Neuronal stem cell (in vitro differentiated cells): ENCODE measurements at regions not wholly inside any gene's neighbourhood (a gene's known extent, or its start where the extent isn't known, plus 50 kb on each side); places are given as distances from the start of the nearest gene placed in this dataset.

Experiments
- DNase-seq: peaks from one replicate; pipeline ENCODE4 v3.0.0-alpha.2; 2013; ENCODE audit warnings: low spot score
- H2AFZ ChIP-seq: one replicate; pipeline ENCODE4 v1.6.1; 2013; ENCODE audit warnings: mild to moderate bottlenecking, low read length, inconsistent platforms
- H2AK5ac ChIP-seq: 2 replicates; pipeline ENCODE4 v1.6.1; 2013; ENCODE audit warnings: low read depth, mild to moderate bottlenecking, inconsistent platforms, low read length, moderate library complexity, mixed read lengths
- H2BK120ac ChIP-seq: 2 replicates; pipeline ENCODE4 v1.6.1; 2013; ENCODE audit warnings: low read depth, mild to moderate bottlenecking, inconsistent platforms, low read length, moderate library complexity, mixed read lengths
- H2BK12ac ChIP-seq: one replicate; pipeline ENCODE4 v1.6.1; 2013; ENCODE audit warnings: low read length, inconsistent platforms
- H2BK15ac ChIP-seq: 2 replicates; pipeline ENCODE4 v1.6.1; 2013; ENCODE audit warnings: mild to moderate bottlenecking, low read length, inconsistent platforms, mixed read lengths
- H2BK5ac ChIP-seq: one replicate; pipeline ENCODE4 v1.6.1; 2013; ENCODE audit warnings: inconsistent platforms, mild to moderate bottlenecking, low read length, moderate library complexity
- H3K14ac ChIP-seq: one replicate; pipeline ENCODE4 v1.6.1; 2013; ENCODE audit warnings: low read length, inconsistent platforms
- H3K18ac ChIP-seq: 2 replicates; pipeline ENCODE4 v1.6.1; 2013; ENCODE audit warnings: low read length, inconsistent platforms
- H3K23ac ChIP-seq: 2 replicates; pipeline ENCODE4 v1.6.1; 2013; ENCODE audit warnings: low read depth, mild to moderate bottlenecking, mixed read lengths, low read length, inconsistent platforms; ENCODE audit not compliant: poor library complexity
- H3K27ac ChIP-seq: replicated peaks from 3 replicates; pipeline ENCODE4 v1.5.1; 2013; ENCODE audit warnings: low read length, inconsistent platforms
- H3K27me3 ChIP-seq, 3 experiments: 2 replicates each; pipeline ENCODE4 v1.6.1; 2013; ENCODE audit warnings: low read length in 3 of 3, mild to moderate bottlenecking in 2 of 3, inconsistent platforms in 1 of 3, low read depth in 1 of 3, mixed read lengths in 1 of 3, moderate library complexity in 1 of 3; ENCODE audit not compliant: control insufficient read depth in 3 of 3, insufficient read depth in 3 of 3
- H3K36me3 ChIP-seq, 2 donors: replicated peaks in 1 of 2; 2 replicates each; pipeline ENCODE4 v1.6.1; 2013; ENCODE audit warnings: low read length in 2 of 2; ENCODE audit not compliant: control insufficient read depth in 2 of 2, insufficient read depth in 2 of 2
- H3K4ac ChIP-seq: 2 replicates; pipeline ENCODE4 v1.6.1; 2013; ENCODE audit warnings: inconsistent platforms, mild to moderate bottlenecking, low read length, moderate library complexity
- H3K4me1 ChIP-seq, 2 donors: 1 replicate in 1 of 2; 2 replicates in 1 of 2; pipeline ENCODE4 v1.6.1; 2013; ENCODE audit warnings: low read length in 2 of 2, low read depth in 1 of 2; ENCODE audit not compliant: control insufficient read depth in 2 of 2, insufficient read depth in 1 of 2
- H3K4me2 ChIP-seq: one replicate; pipeline ENCODE4 v1.6.1; 2013; ENCODE audit warnings: mild to moderate bottlenecking, low read length, inconsistent platforms; ENCODE audit not compliant: insufficient read depth, poor library complexity, severe bottlenecking
- H3K4me3 ChIP-seq, 2 donors: 2 replicates each; pipeline ENCODE4 v1.5.1; 2013; ENCODE audit warnings: low read length in 2 of 2, mild to moderate bottlenecking in 2 of 2, inconsistent platforms in 1 of 2, moderate library complexity in 1 of 2
- H3K79me1 ChIP-seq: one replicate; pipeline ENCODE4 v1.6.1; 2013; ENCODE audit warnings: low read depth, mild to moderate bottlenecking, inconsistent platforms, low read length, moderate library complexity
- H3K9ac ChIP-seq: one replicate; pipeline ENCODE4 v1.6.1; 2013; ENCODE audit warnings: mild to moderate bottlenecking, low read depth, low read length, inconsistent platforms; ENCODE audit not compliant: poor library complexity
- H3K9me3 ChIP-seq, 2 donors: replicated peaks in 1 of 2; 2 replicates each; pipeline versions ENCODE3 to v1.6.1; 2013; ENCODE audit warnings: low read length in 2 of 2, mild to moderate bottlenecking in 2 of 2, inconsistent platforms in 1 of 2, low read depth in 1 of 2, mixed read lengths in 1 of 2, moderate library complexity in 1 of 2; ENCODE audit not compliant: control insufficient read depth in 2 of 2, insufficient read depth in 1 of 2
- H4K8ac ChIP-seq: one replicate; pipeline ENCODE4 v1.6.1; 2013; ENCODE audit warnings: low read depth, mild to moderate bottlenecking, inconsistent platforms, low read length, moderate library complexity
- H4K91ac ChIP-seq: one replicate; pipeline ENCODE4 v1.6.1; 2013; ENCODE audit warnings: low read length, low read depth, mild to moderate bottlenecking, inconsistent platforms; ENCODE audit not compliant: poor library complexity
- WGBS, 2 donors: extraction: QIAGEN DNeasy Blood & Tissue Kit; methylation state at CpG; one replicate each; pipeline ENCODE4 v1.1.7; 2013; ENCODE audit warnings: missing lambda C conversion rate in 2 of 2, mixed read lengths in 1 of 2; ENCODE audit not compliant: insufficient read length in 2 of 2, insufficient replicate concordance in 1 of 2; ENCODE audit errors: extremely low coverage in 2 of 2; 5-methylcytosine and 5-hydroxymethylcytosine counted together

GRCh38 chr9:129458663-129459546, 162.0 kb downstream of the C9orf50 start:
- H2BK15ac ChIP-seq: peak overlapping the region; percentile 100
- peak overlapping the region; percentile 79 for H3K9ac ChIP-seq
- H3K79me1 ChIP-seq: no peaks in the 10 kb centered on the region
- H3K27ac ChIP-seq: peak overlapping the region; percentile 34
- peak overlapping the region; percentile 98 for H2AK5ac ChIP-seq
- peak overlapping the region; percentile 99 for H4K91ac ChIP-seq
- H2BK5ac ChIP-seq: peak overlapping the region; percentile 93
- H4K8ac ChIP-seq: peak overlapping the region; percentile 84
- H3K4me3 ChIP-seq: no peak overlapping the region
- H3K4ac ChIP-seq: peak overlapping the region; percentile 71
- peak overlapping the region; percentile 77 for H2BK120ac ChIP-seq
- no peak overlapping the region for H3K4me2 ChIP-seq
- no peaks in the 10 kb centered on the region for H3K9me3 ChIP-seq
- peak overlapping the region; percentile 97 for H3K18ac ChIP-seq
- peak overlapping the region; percentile 98 for H2BK12ac ChIP-seq
- no peaks in the 10 kb centered on the region for H3K27me3 ChIP-seq
- H3K4me1 ChIP-seq: peaks cover 28 to 37% of the 10 kb centered on the region in 2 donors
- no peak overlapping the region for H2AFZ ChIP-seq
- H3K36me3 ChIP-seq: no peaks in the 10 kb centered on the region
- no CpG with 5 or more reads among the region's 29 CpGs for WGBS, 2 donors
- H3K14ac ChIP-seq: peak overlapping the region; percentile 49
- no peak for DNase-seq
- peak overlapping the region; percentile 80 for H3K23ac ChIP-seq

- no peaks in the 10 kb centered on the region for H3K36me3 ChIP-seq
- no peak overlapping the region for H4K91ac ChIP-seq
- no peaks in the 10 kb centered on the region for H3K79me1 ChIP-seq
- H3K4me3 ChIP-seq: no peak overlapping the region
- H3K9me3 ChIP-seq: no peaks in the 10 kb centered on the region
- H2AK5ac ChIP-seq: peak overlapping the region; percentile 98
- H2BK15ac ChIP-seq: peak overlapping the region; percentile 100
- no CpG with 5 or more reads among the region's 14 CpGs for WGBS, 2 donors
- peak overlapping the region; percentile 12 for H3K23ac ChIP-seq
- H2BK12ac ChIP-seq: peak overlapping the region; percentile 98
- no peaks in the 10 kb centered on the region for H3K27me3 ChIP-seq
- no peak overlapping the region for H2AFZ ChIP-seq
- H3K14ac ChIP-seq: no peak overlapping the region
- peak overlapping the region; percentile 71 for H3K4ac ChIP-seq
- H4K8ac ChIP-seq: no peak overlapping the region
- peak overlapping the region; percentile 34 for H3K27ac ChIP-seq
- H3K18ac ChIP-seq: peak overlapping the region; percentile 92
- H2BK5ac ChIP-seq: peak overlapping the region; percentile 93
- peak overlapping the region; percentile 53 for H3K9ac ChIP-seq
- DNase-seq: no peak
- H2BK120ac ChIP-seq: peak overlapping the region; percentile 48
- H3K4me2 ChIP-seq: no peak overlapping the region
- peaks cover 28 to 37% of the 10 kb centered on the region in 2 donors for H3K4me1 ChIP-seq
Observed at GRCh38 chr9:129458155-129458661, 162.7 kb downstream of the C9orf50 start.

GRCh38 chr9:129457325-129457779, 163.5 kb downstream of the C9orf50 start:
- Histone ChIP-seq H2AK5ac (no peak overlapping the region), H3K9ac (no peak overlapping the region), H3K18ac (no peak overlapping the region), H3K79me1 (no peaks in the 10 kb centered on the region), H3K36me3 (no peaks in the 10 kb centered on the region), H4K8ac (no peak overlapping the region), H3K9me3 (no peaks in the 10 kb centered on the region), H3K4ac (no peak overlapping the region), H2BK15ac (no peak overlapping the region), H2BK120ac (no peak overlapping the region), H3K27ac (no peak overlapping the region), H3K4me3 (no peak overlapping the region), H3K23ac (no peak overlapping the region), H3K14ac (no peak overlapping the region), H3K4me1 (peaks cover 27 to 36% of the 10 kb centered on the region in 2 donors), H3K27me3 (no peaks in the 10 kb centered on the region), H4K91ac (no peak overlapping the region), H2BK5ac (no peak overlapping the region), H2BK12ac (no peak overlapping the region), H2AFZ (no peak overlapping the region), H3K4me2 (no peak overlapping the region)
- 100% methylated on average over 2 to 4 of the region's 6 CpGs for WGBS, 2 donors
- no peak for DNase-seq
